ENCODE measurements at regions not wholly inside any gene's neighbourhood (a gene's known extent, or its start where the extent isn't known, plus 50 kb on each side); places are given as distances from the start of the nearest gene placed in this dataset.

GRCh38 chr6:102300350-102300749 is 906.8 kb downstream of the GRIK2 start:
- DNase-seq (ENCODE audit: low read depth in 2 of 2): no peak

- DNase-seq (ENCODE audit: low read depth in 2 of 2): no peak
Measured at GRCh38 chr6:102298051-102298450, 904.5 kb downstream of the GRIK2 start.

Measured in activated CD4-positive, alpha-beta T cell treated with anti-CD3 and anti-CD28 coated beads for 24 hours (primary cell).